ENCODE measurements at regions not wholly inside any gene's neighbourhood (a gene's known extent, or its start where the extent isn't known, plus 50 kb on each side); places are given as distances from the start of the nearest gene placed in this dataset.
"Not testable (repeated sequence)": the region's sequence is repeated elsewhere in the genome, so short reads cannot be mapped to it uniquely, and the experiment has no call there.

DNA sequence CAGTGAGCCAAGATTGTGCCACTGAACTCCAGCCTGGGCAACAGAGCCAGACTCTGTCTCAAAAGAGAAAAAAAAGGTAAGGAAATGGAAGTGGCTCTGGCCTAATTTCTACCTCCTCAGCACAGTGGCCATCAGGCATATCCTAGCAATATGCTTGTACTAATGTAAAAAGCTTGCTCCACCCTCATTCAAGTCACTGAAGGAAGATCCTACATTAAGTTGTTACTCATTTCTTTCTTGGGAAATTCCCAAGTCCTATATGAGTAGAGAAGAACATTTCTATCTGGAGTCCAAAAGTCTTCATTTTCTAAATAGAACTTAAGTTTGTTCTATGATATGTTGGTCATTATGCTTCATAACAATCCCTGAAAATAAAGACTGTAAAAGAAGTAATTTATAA is 67.3 kb upstream of the HOXC13 start:
- no peak overlapping the region for H3K27ac ChIP-seq (ENCODE audit: insufficient read depth, low read depth, low read length)
- H2AFZ ChIP-seq (ENCODE audit: low read depth, low read length) = no peak overlapping the region
- H3K27me3 ChIP-seq (ENCODE audit: control insufficient read depth in 2 of 2, insufficient read depth in 2 of 2, low read length in 2 of 2) = peaks cover 0 to 11% of the 10 kb centered on the region in 2 experiments
- H3K36me3 ChIP-seq (ENCODE audit: control insufficient read depth in 2 of 2, extremely low read depth in 1 of 2, insufficient read depth in 2 of 2, low read length in 2 of 2) = no peaks in the 10 kb centered on the region
- ChIA-PET CTCF (no interaction called here), POLR2A (no interaction called here)
- BruUV-seq (replicated peaks) = no TSS peak
- TF ChIP-seq, protein P1, sequence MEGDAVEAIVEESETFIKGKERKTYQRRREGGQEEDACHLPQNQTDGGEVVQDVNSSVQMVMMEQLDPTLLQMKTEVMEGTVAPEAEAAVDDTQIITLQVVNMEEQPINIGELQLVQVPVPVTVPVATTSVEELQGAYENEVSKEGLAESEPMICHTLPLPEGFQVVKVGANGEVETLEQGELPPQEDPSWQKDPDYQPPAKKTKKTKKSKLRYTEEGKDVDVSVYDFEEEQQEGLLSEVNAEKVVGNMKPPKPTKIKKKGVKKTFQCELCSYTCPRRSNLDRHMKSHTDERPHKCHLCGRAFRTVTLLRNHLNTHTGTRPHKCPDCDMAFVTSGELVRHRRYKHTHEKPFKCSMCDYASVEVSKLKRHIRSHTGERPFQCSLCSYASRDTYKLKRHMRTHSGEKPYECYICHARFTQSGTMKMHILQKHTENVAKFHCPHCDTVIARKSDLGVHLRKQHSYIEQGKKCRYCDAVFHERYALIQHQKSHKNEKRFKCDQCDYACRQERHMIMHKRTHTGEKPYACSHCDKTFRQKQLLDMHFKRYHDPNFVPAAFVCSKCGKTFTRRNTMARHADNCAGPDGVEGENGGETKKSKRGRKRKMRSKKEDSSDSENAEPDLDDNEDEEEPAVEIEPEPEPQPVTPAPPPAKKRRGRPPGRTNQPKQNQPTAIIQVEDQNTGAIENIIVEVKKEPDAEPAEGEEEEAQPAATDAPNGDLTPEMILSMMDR (IDR thresholded peaks at IDR 0.05; ENCODE audit: extremely low read depth in 1 of 2, insufficient read depth in 1 of 2, low read depth in 1 of 2, low read length in 2 of 2) = no peak
- TF ChIP-seq FOS (IDR thresholded peaks at IDR 0.05; ENCODE audit: borderline replicate concordance, insufficient read depth, low read length) (no peak), JUN (IDR thresholded peaks at IDR 0.05; ENCODE audit: borderline replicate concordance, insufficient read depth, insufficient read length, low read depth) (no peak), MYC (IDR thresholded peaks at IDR 0.05; ENCODE audit: low read depth, low read length) (no peak)
- dilution Hi-C loops (cut with MboI; ENCODE audit: extremely low pct_ligation_motif_present, low sequenced_read_pairs) (no loop called here), intact Hi-C loops (cut with micrococcal nuclease) (no loop called here)
- no peaks in the 10 kb centered on the region for H3K9me1 ChIP-seq (replicated peaks; ENCODE audit: control insufficient read depth, extremely low read depth, insufficient read depth, low read length)
- no peak overlapping the region for H3K4me2 ChIP-seq (ENCODE audit: insufficient read depth, low read length)
- H3K9me3 ChIP-seq (replicated peaks; ENCODE audit: control insufficient read depth, insufficient read depth, low read length) = no peaks in the 10 kb centered on the region
- no peak overlapping the region for H3K9ac ChIP-seq (replicated peaks; ENCODE audit: extremely low read depth, insufficient read depth, low read length)
- H3K4me1 ChIP-seq (ENCODE audit: control insufficient read depth, extremely low read depth, insufficient read depth, low read length) = no peaks in the 10 kb centered on the region
- H4K20me1 ChIP-seq (replicated peaks; ENCODE audit: control insufficient read depth, extremely low read depth, insufficient read depth, low read length) = no peaks in the 10 kb centered on the region
- DNase-seq (ENCODE audit: low read depth, low spot score) = no peak
- H3K79me2 ChIP-seq (ENCODE audit: control insufficient read depth, insufficient read depth, low read length) = no peaks in the 10 kb centered on the region
- no peak for FAIRE-seq
- H3K4me3 ChIP-seq (replicated peaks in 1 of 3; ENCODE audit: insufficient read depth in 1 of 3, low read depth in 1 of 3, low read length in 3 of 3) = no peak overlapping the region

DNA sequence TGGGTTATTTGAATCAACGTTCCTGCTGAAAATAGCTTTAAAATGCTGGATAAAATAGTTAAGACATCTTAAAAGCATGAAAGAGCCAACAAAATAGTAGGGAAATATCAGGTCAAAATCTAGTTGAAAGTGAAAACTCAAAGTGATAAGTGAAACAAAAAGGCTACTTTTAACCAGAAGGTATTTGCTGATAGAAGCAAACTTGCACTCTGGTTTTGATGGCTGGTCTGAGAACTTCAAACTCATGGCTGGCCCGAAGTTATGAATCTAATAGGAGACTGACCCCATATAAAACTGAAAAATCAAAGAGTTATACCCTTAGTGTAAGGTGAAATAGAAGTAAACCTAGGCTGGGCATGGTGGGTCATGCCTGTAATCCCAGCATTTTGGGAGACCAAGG is 66.3 kb upstream of the HOXC13 start:
- FAIRE-seq = no peak
- H3K9me3 ChIP-seq (replicated peaks; ENCODE audit: control insufficient read depth, insufficient read depth, low read length) = no peaks in the 10 kb centered on the region
- no TSS peak for BruUV-seq (replicated peaks)
- H3K9me1 ChIP-seq (replicated peaks; ENCODE audit: control insufficient read depth, extremely low read depth, insufficient read depth, low read length) = no peaks in the 10 kb centered on the region
- H3K36me3 ChIP-seq (ENCODE audit: control insufficient read depth in 2 of 2, extremely low read depth in 1 of 2, insufficient read depth in 2 of 2, low read length in 2 of 2) = no peaks in the 10 kb centered on the region
- CTCF ChIA-PET = no interaction called here
- TF ChIP-seq GATA2 (IDR thresholded peaks at IDR 0.05; ENCODE audit: insufficient read depth, insufficient read length, low read depth, low read length) (no peak), FOS (IDR thresholded peaks at IDR 0.05; ENCODE audit: borderline replicate concordance, insufficient read depth, low read length) (no peak), MYC (IDR thresholded peaks at IDR 0.05; ENCODE audit: low read depth, low read length) (no peak), POLR2AphosphoS5 (IDR thresholded peaks at IDR 0.05; ENCODE audit: insufficient read depth, low read depth, low read length) (no peak), JUN (IDR thresholded peaks at IDR 0.05; ENCODE audit: borderline replicate concordance, insufficient read depth, insufficient read length, low read depth) (no peak), POLR2A (IDR thresholded peaks at IDR 0.05; ENCODE audit: low read depth, low read length) (no peak)
- TF ChIP-seq, protein P1 (IDR thresholded peaks at IDR 0.05; ENCODE audit: extremely low read depth in 1 of 2, insufficient read depth in 1 of 2, low read depth in 1 of 2, low read length in 2 of 2) = no peak
- no peaks in the 10 kb centered on the region for H3K79me2 ChIP-seq (ENCODE audit: control insufficient read depth, insufficient read depth, low read length)
- intact Hi-C loops (cut with micrococcal nuclease) (no loop called here), dilution Hi-C loops (cut with MboI; ENCODE audit: extremely low pct_ligation_motif_present, low sequenced_read_pairs) (no loop called here)
- H2AFZ ChIP-seq (ENCODE audit: low read depth, low read length) = no peak overlapping the region
- POLR2A ChIA-PET = no interaction called here
- H4K20me1 ChIP-seq (replicated peaks; ENCODE audit: control insufficient read depth, extremely low read depth, insufficient read depth, low read length) = no peaks in the 10 kb centered on the region
- H3K27ac ChIP-seq (ENCODE audit: insufficient read depth, low read depth, low read length) = no peak overlapping the region
- no peak overlapping the region for H3K4me2 ChIP-seq (ENCODE audit: insufficient read depth, low read length)
- H3K4me3 ChIP-seq (replicated peaks in 1 of 3; ENCODE audit: insufficient read depth in 1 of 3, low read depth in 1 of 3, low read length in 3 of 3) = no peak overlapping the region
- H3K27me3 ChIP-seq (ENCODE audit: control insufficient read depth in 2 of 2, insufficient read depth in 2 of 2, low read length in 2 of 2) = peaks cover 0 to 11% of the 10 kb centered on the region in 2 experiments
- no peak overlapping the region for H3K9ac ChIP-seq (replicated peaks; ENCODE audit: extremely low read depth, insufficient read depth, low read length)
- no peaks in the 10 kb centered on the region for H3K4me1 ChIP-seq (ENCODE audit: control insufficient read depth, extremely low read depth, insufficient read depth, low read length)
- no peak for DNase-seq (ENCODE audit: low read depth, low spot score)

DNA sequence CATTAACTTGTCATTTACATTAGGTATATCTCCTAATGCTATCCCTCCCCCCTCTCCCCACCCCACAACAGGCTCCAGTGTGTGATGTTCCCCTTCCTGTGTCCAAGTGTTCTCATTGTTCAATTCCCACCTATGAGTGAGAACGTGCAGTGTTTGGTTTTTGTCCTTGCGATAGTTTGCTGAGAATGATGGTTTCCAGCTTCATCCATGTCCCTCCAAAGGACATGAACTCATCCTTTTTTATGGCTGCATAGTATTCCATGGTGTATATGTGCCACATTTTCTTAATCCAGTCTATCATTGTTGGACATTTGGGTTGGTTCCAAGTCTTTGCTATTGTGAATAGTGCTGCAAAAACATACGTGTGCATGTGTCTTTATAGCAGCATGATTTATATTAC is 60.7 kb upstream of the HOXC13 start:
- CTCF ChIA-PET; H3K9me3 ChIP-seq (replicated peaks; ENCODE audit: control insufficient read depth, insufficient read depth, low read length); DNase-seq (ENCODE audit: low read depth, low spot score); dilution Hi-C loops (cut with MboI; ENCODE audit: extremely low pct_ligation_motif_present, low sequenced_read_pairs); H3K4me3 ChIP-seq (replicated peaks in 1 of 3; ENCODE audit: insufficient read depth in 1 of 3, low read depth in 1 of 3, low read length in 3 of 3); BruUV-seq (replicated peaks); H3K4me1 ChIP-seq (ENCODE audit: control insufficient read depth, extremely low read depth, insufficient read depth, low read length); intact Hi-C loops (cut with micrococcal nuclease); H3K79me2 ChIP-seq (ENCODE audit: control insufficient read depth, insufficient read depth, low read length); H3K36me3 ChIP-seq (ENCODE audit: control insufficient read depth in 2 of 2, extremely low read depth in 1 of 2, insufficient read depth in 2 of 2, low read length in 2 of 2); H2AFZ ChIP-seq (ENCODE audit: low read depth, low read length); H3K27me3 ChIP-seq (ENCODE audit: control insufficient read depth in 2 of 2, insufficient read depth in 2 of 2, low read length in 2 of 2); H3K9me1 ChIP-seq (replicated peaks; ENCODE audit: control insufficient read depth, extremely low read depth, insufficient read depth, low read length); H3K27ac ChIP-seq (ENCODE audit: insufficient read depth, low read depth, low read length); H4K20me1 ChIP-seq (replicated peaks; ENCODE audit: control insufficient read depth, extremely low read depth, insufficient read depth, low read length); H3K9ac ChIP-seq (replicated peaks; ENCODE audit: extremely low read depth, insufficient read depth, low read length); FAIRE-seq; H3K4me2 ChIP-seq (ENCODE audit: insufficient read depth, low read length); POLR2A ChIA-PET: not testable (repeated sequence)
